ENCODE measurements at regions not wholly inside any gene's neighbourhood (a gene's known extent, or its start where the extent isn't known, plus 50 kb on each side); places are given as distances from the start of the nearest gene placed in this dataset.

- TF ChIP-seq EP300 (IDR thresholded peaks at IDR 0.05; ENCODE audit: borderline replicate concordance in 1 of 2, low read depth in 2 of 2, low read length in 2 of 2) = no peak
- TF ChIP-seq TBP (IDR thresholded peaks at IDR 0.05; ENCODE audit: low read depth, low read length) = no peak
- TF ChIP-seq SP1 (IDR thresholded peaks at IDR 0.05; ENCODE audit: low read depth, low read length) = no peak
- no peak for TF ChIP-seq POLR2A (IDR thresholded peaks at IDR 0.05; ENCODE audit: control extremely low read depth in 1 of 2, low read depth in 2 of 2, low read length in 2 of 2)
- TF ChIP-seq CTCF (IDR thresholded peaks at IDR 0.05; ENCODE audit: control extremely low read depth in 1 of 3, insufficient read depth in 1 of 3, low read depth in 1 of 3, low read length in 3 of 3) = no peak
- TF ChIP-seq JUND (IDR thresholded peaks at IDR 0.05; ENCODE audit: low read length) = no peak
- no peak for TF ChIP-seq BRCA1 (IDR thresholded peaks at IDR 0.05; ENCODE audit: low read depth, low read length)
- TF ChIP-seq SUZ12 (IDR thresholded peaks at IDR 0.05; ENCODE audit: low read length) = no peak
- TF ChIP-seq FOSL1 (IDR thresholded peaks at IDR 0.05; ENCODE audit: insufficient read depth, low read depth, low read length) = no peak
- no peak for TF ChIP-seq EZH2 (IDR thresholded peaks at IDR 0.05; ENCODE audit: low read depth, low read length, severe bottlenecking)
- no peak for TF ChIP-seq CHD2 (IDR thresholded peaks at IDR 0.05; ENCODE audit: low read length)
- no peak for TF ChIP-seq POLR2AphosphoS5 (IDR thresholded peaks at IDR 0.05; ENCODE audit: low read depth, low read length)
- no peak for TF ChIP-seq GABPA (IDR thresholded peaks at IDR 0.05; ENCODE audit: borderline replicate concordance, insufficient read depth, low read length)
Observed at GRCh38 chr17:27990979-27991378, 51.5 kb upstream of the NLK start.
